K562 (cell line): ENCODE measurements at regions not wholly inside any gene's neighbourhood (a gene's known extent, or its start where the extent isn't known, plus 50 kb on each side); places are given as distances from the start of the nearest gene placed in this dataset.

Experiments
- ATAC-seq: fragments of 200-7000 bp; cut with Tn5 transposase; 3 replicates; pipeline ENCODE4 v1.9.1; 2020; ENCODE audit warnings: moderate library complexity
- BruUV-seq: library from RNA; stranded (reverse); fragments of 400-500 nt; replicated peaks from 2 replicates; lab custom pipeline; 2021; lab: Mats Ljungman, UMichigan
- CTCF ChIA-PET: fragments of 300-600 bp; formaldehyde crosslinking; extraction: SDS; loops from one replicate; lab custom pipeline; 2021; ENCODE audit warnings: low intra/inter-chr PET ratio; lab: Yijun Ruan, JAX
- POLR2A ChIA-PET: fragments of 300-600, 350-650 bp; sonication (Branson Sonifier 250); formaldehyde crosslinking; extraction: SDS; loops from one replicate; lab custom pipeline; 2021; ENCODE audit warnings: antibody characterized with exemption, inconsistent platforms; lab: Yijun Ruan, JAX
- DNase-seq, 4 experiments: peaks; one replicate each; pipeline versions ENCODE4 v3.0.0 to v3.0.0-alpha.2; 2011 to 2018; ENCODE audit warnings: low spot score in 3 of 4, mixed read lengths in 3 of 4; ENCODE audit errors: extremely low read depth in 1 of 4
- FAIRE-seq: peaks from 2 replicates; lab custom pipeline; 2011; peaks lifted over from hg19 to GRCh38; lab: Jason Lieb, UNC
- H2AFZ ChIP-seq: 2 replicates; pipeline ENCODE4 v1.6.0; 2011; ENCODE audit warnings: low read depth, low read length, control low read depth, inconsistent platforms
- H3K27ac ChIP-seq: fragments of 200-600 bp; 3 replicates; pipeline ENCODE4 v1.8.0; 2011; ENCODE audit warnings: low read depth, mild to moderate bottlenecking, control low read depth, inconsistent platforms, low read length, moderate library complexity, mixed read lengths; ENCODE audit errors: extremely low read depth
- H3K27me3 ChIP-seq, 2 experiments: fragments of 300-600 bp in 1 of 2; 2 replicates in 1 of 2; 3 replicates in 1 of 2; pipeline versions ENCODE4 v1.6.0 to v1.8.0; 2011; ENCODE audit warnings: inconsistent platforms in 2 of 2, low read length in 2 of 2, mild to moderate bottlenecking in 1 of 2, mixed read lengths in 1 of 2, moderate library complexity in 1 of 2; ENCODE audit not compliant: control insufficient read depth in 2 of 2, insufficient read depth in 2 of 2
- H3K36me3 ChIP-seq: fragments of 300-600 bp; 3 replicates; pipeline ENCODE4 v1.8.0; 2011; ENCODE audit warnings: mild to moderate bottlenecking, low read length, inconsistent platforms; ENCODE audit not compliant: control insufficient read depth, insufficient read depth
- H3K4me1 ChIP-seq, 2 experiments: fragments of 200-600 bp in 1 of 2; replicated peaks in 1 of 2; 2 replicates in 1 of 2; 3 replicates in 1 of 2; pipeline versions ENCODE4 v1.5.1 to v1.8.0; 2011; ENCODE audit warnings: inconsistent platforms in 2 of 2, low read length in 2 of 2, mild to moderate bottlenecking in 1 of 2, mixed read lengths in 1 of 2, moderate library complexity in 1 of 2; ENCODE audit not compliant: control insufficient read depth in 2 of 2, insufficient read depth in 2 of 2
- H3K4me2 ChIP-seq: 2 replicates; pipeline ENCODE4 v1.6.1; 2011; ENCODE audit warnings: low read length, control low read depth, inconsistent platforms, mixed read lengths; ENCODE audit not compliant: insufficient read depth
- H3K4me3 ChIP-seq: fragments of 200-600 bp; sonication (generic), shearing (Covaris generic); 2 replicates; pipeline ENCODE4 v1.5.1; 2016; ENCODE audit warnings: control low read depth, inconsistent platforms
- H3K79me2 ChIP-seq: fragments of 200-600 bp; 3 replicates; pipeline ENCODE4 v1.8.0; 2011; ENCODE audit warnings: low read length, inconsistent platforms; ENCODE audit not compliant: control insufficient read depth, insufficient read depth
- H3K9ac ChIP-seq, 2 experiments: 2 replicates each; pipeline versions ENCODE4 v1.6.0 to v1.6.1; 2011; ENCODE audit warnings: low read depth in 2 of 2, low read length in 2 of 2, control low read depth in 1 of 2, inconsistent platforms in 1 of 2, mild to moderate bottlenecking in 1 of 2, mixed read lengths in 1 of 2; ENCODE audit not compliant: insufficient read depth in 1 of 2
- H3K9me1 ChIP-seq: one replicate; pipeline ENCODE4 v1.6.0; 2011; ENCODE audit warnings: inconsistent platforms, mild to moderate bottlenecking, low read length, moderate library complexity; ENCODE audit not compliant: control insufficient read depth, insufficient read depth
- H3K9me3 ChIP-seq: replicated peaks from 2 replicates; pipeline ENCODE4 v1.5.1; 2011; ENCODE audit warnings: low read depth, low read length, inconsistent platforms; ENCODE audit not compliant: control insufficient read depth, insufficient read depth
- H4K20me1 ChIP-seq: replicated peaks from 2 replicates; pipeline ENCODE4 v1.6.1; 2011; ENCODE audit warnings: low read length, inconsistent platforms, mixed read lengths; ENCODE audit not compliant: control insufficient read depth, insufficient read depth
- RBM25 ChIP-seq: fragments of 200-400 bp; formaldehyde crosslinking; IDR thresholded peaks from 2 replicates; pipeline ENCODE4 v1.6.1; 2018; ENCODE audit warnings: low read length, low read depth, moderate library complexity; ENCODE audit not compliant: severe bottlenecking
- ZNF134 ChIP-seq: fragments of 250-450 bp; sonication (Bioruptor Pico); conservative IDR thresholded peaks from 2 replicates; pipeline ENCODE4 v1.4.0; 2020
- WGBS: fragments of 100-300 bp; shearing (Covaris generic); methylation state at CpG from one replicate; pipeline ENCODE4 v1.1.6; 2016; ENCODE audit warnings: low coverage, mixed read lengths; ENCODE audit not compliant: insufficient coverage; ENCODE audit errors: missing lambda C conversion rate; 5-methylcytosine and 5-hydroxymethylcytosine counted together
- in situ Hi-C: fragments of 300-500 bp; cut with MboI; formaldehyde crosslinking; loops from 4 replicates; pipeline ENCODE4 v1.15.0; 2018; ENCODE audit warnings: inconsistent platforms, mixed read lengths
- intact Hi-C: fragments of 100-400 bp; cut with micrococcal nuclease; formaldehyde crosslinking; loops from 2 replicates; pipeline ENCODE4 v1.14.2; 2022
- TF ChIP-seq, protein P1 (sequence below), 2 experiments: IDR thresholded peaks in 1 of 2; conservative IDR thresholded peaks in 1 of 2; 2 replicates each; pipeline ENCODE4 v1.6.1; 2016; ENCODE audit warnings: low read depth in 2 of 2, mild to moderate bottlenecking in 1 of 2, missing compliant biosample characterization in 1 of 2, missing genetic modification characterization in 1 of 2, moderate library complexity in 1 of 2

DNA sequence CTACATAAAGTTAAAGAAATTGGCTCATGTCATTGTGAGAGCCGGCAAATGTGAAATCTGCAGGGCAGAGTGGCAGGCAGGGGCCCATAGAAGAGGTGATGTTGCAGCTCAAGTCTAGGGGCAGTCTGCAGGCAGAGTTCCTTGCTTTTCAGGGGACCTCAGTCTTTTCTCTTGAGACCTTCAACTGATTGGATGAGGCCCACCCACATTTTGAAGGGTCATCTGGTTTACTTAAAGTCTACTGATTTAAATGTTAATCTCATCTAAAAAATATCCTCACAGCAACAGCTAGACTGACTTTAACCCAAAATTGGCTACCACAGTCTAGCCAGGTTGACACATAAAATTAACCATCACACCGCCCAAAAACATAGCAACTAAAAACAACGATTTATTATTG is 77.6 kb upstream of the ALDH1L1 start:
- DNase-seq (no peak), ATAC-seq (no peak), FAIRE-seq (no peak)
- in situ Hi-C loops (no loop called here), intact Hi-C loops (no loop called here)
- no peak overlapping the region for H2AFZ ChIP-seq
- no peaks in the 10 kb centered on the region for H3K79me2 ChIP-seq
- no peaks in the 10 kb centered on the region for H4K20me1 ChIP-seq
- peaks cover 4 to 5% of the 10 kb centered on the region in 2 experiments; a peak in 3 of 5 replicates for H3K4me1 ChIP-seq
- 36% methylated on average over 3 of the region's 3 CpGs for WGBS
- H3K9me1 ChIP-seq = no peaks in the 10 kb centered on the region
- no peak overlapping the region for H3K27ac ChIP-seq
- H3K4me3 ChIP-seq = no peak overlapping the region
- BruUV-seq = no TSS peak
- H3K9me3 ChIP-seq = no peaks in the 10 kb centered on the region
- H3K27me3 ChIP-seq = peaks cover 0 to 17% of the 10 kb centered on the region in 2 experiments; a peak in 2 of 5 replicates
- TF ChIP-seq, protein P1, sequence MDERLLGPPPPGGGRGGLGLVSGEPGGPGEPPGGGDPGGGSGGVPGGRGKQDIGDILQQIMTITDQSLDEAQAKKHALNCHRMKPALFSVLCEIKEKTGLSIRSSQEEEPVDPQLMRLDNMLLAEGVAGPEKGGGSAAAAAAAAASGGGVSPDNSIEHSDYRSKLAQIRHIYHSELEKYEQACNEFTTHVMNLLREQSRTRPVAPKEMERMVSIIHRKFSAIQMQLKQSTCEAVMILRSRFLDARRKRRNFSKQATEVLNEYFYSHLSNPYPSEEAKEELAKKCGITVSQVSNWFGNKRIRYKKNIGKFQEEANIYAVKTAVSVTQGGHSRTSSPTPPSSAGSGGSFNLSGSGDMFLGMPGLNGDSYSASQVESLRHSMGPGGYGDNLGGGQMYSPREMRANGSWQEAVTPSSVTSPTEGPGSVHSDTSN (CRISPR knock-in tag; IDR thresholded peaks at IDR 0.05; ENCODE audit: low read depth) = no peak
- TF ChIP-seq, protein P1 (tag; conservative IDR thresholded peaks at IDR 0.05; ENCODE audit: low read depth) = no peak
- TF ChIP-seq RBM25 (peak; percentile 38), ZNF134 (CRISPR knock-in tag) (peak; percentile 94)
- no peaks in the 10 kb centered on the region for H3K36me3 ChIP-seq
- POLR2A ChIA-PET = interaction anchor here (0.6 kb wide), 1 partner anchor 1175 kb away, joined by 3 read pairs; no protein-coding TSS in a partner anchor
- CTCF ChIA-PET = no interaction called here
- no peak overlapping the region for H3K9ac ChIP-seq
- no peak overlapping the region for H3K4me2 ChIP-seq
